Right ventricle myocardium superior (tissue), 1 donor: ENCODE measurements at regions not wholly inside any gene's neighbourhood (a gene's known extent, or its start where the extent isn't known, plus 50 kb on each side); places are given as distances from the start of the nearest gene placed in this dataset.

Experiments used
- ATAC-seq: fragments of 200-7000 bp; cut with Tn5 transposase; one replicate; pipeline ENCODE4 v1.9.1; 2020; ENCODE audit warnings: mild to moderate bottlenecking; ENCODE audit not compliant: poor library complexity
- DNase-seq: peaks from one replicate; pipeline ENCODE4 v3.0.0-alpha.2; 2020
- intact Hi-C: fragments of 100-400 bp; cut with DNase I; formaldehyde crosslinking; loops from one replicate; pipeline ENCODE4 v1.11.2; 2022
- donor health status: DM: no; HTN: yes; CAD: no; lungs with severe emphysema.

GRCh38 chr6:62519574-62519973, 233.5 kb upstream of the KHDRBS2 start:
- intact Hi-C loops, result no loop called here
- no peak for ATAC-seq
- no peak for DNase-seq

- intact Hi-C loops, result no loop called here
- ATAC-seq (no peak), DNase-seq (no peak)
Observed at GRCh38 chr6:62516291-62517141, 230.5 kb upstream of the KHDRBS2 start.

- no peak for ATAC-seq
- intact Hi-C loops, result no loop called here
- no peak for DNase-seq
Observed at GRCh38 chr6:62492192-62492822, 206.3 kb upstream of the KHDRBS2 start.

- intact Hi-C loops, result no loop called here
- no peak for DNase-seq
- ATAC-seq, result no peak
Observed at GRCh38 chr6:62480544-62480943, 194.5 kb upstream of the KHDRBS2 start.

- DNase-seq (no peak), ATAC-seq (no peak)
- intact Hi-C loops, result no loop called here
Observed at GRCh38 chr6:62479697-62480220, 193.7 kb upstream of the KHDRBS2 start.

GRCh38 chr6:62474793-62475192, 188.8 kb upstream of the KHDRBS2 start:
- ATAC-seq (no peak), DNase-seq (no peak)
- intact Hi-C loops, result no loop called here

- DNase-seq (no peak), ATAC-seq (no peak)
- intact Hi-C loops, result no loop called here
Observed at GRCh38 chr6:62466607-62467006, 180.6 kb upstream of the KHDRBS2 start.

- intact Hi-C loops, result no loop called here
- DNase-seq (no peak), ATAC-seq (no peak)
Observed at GRCh38 chr6:62465206-62465605, 179.2 kb upstream of the KHDRBS2 start.

- intact Hi-C loops, result no loop called here
- DNase-seq (no peak), ATAC-seq (no peak)
Observed at GRCh38 chr6:62452586-62452985, 166.6 kb upstream of the KHDRBS2 start.

- DNase-seq (no peak), ATAC-seq (no peak)
- intact Hi-C loops, result no loop called here
Observed at GRCh38 chr6:62446647-62447316, 160.8 kb upstream of the KHDRBS2 start.

GRCh38 chr6:62445521-62445920, 159.5 kb upstream of the KHDRBS2 start:
- no peak for DNase-seq
- intact Hi-C loops, result no loop called here
- ATAC-seq, result no peak

GRCh38 chr6:62441182-62441581, 155.2 kb upstream of the KHDRBS2 start:
- ATAC-seq (no peak), DNase-seq (no peak)
- intact Hi-C loops, result no loop called here

- DNase-seq, result no peak
Observed at GRCh38 chr6:62429781-62430180, 143.8 kb upstream of the KHDRBS2 start.

GRCh38 chr6:62400521-62401259, 114.7 kb upstream of the KHDRBS2 start:
- DNase-seq (no peak), ATAC-seq (no peak)
- intact Hi-C loops, result no loop called here

More at GRCh38 chr6:62429781-62430180, 143.8 kb upstream of the KHDRBS2 start:
- intact Hi-C loops, result no loop called here
- no peak for ATAC-seq

GRCh38 chr6:62393608-62394007, 107.6 kb upstream of the KHDRBS2 start:
- intact Hi-C loops, result no loop called here
- ATAC-seq, result no peak
- DNase-seq, result no peak

GRCh38 chr6:62392291-62392690, 106.3 kb upstream of the KHDRBS2 start:
- DNase-seq, result no peak
- intact Hi-C loops, result no loop called here
- no peak for ATAC-seq

- DNase-seq (no peak), ATAC-seq (no peak)
Observed at GRCh38 chr6:62391358-62391757, 105.3 kb upstream of the KHDRBS2 start.

GRCh38 chr6:62390401-62390800, 104.4 kb upstream of the KHDRBS2 start:
- intact Hi-C loops, result no loop called here
- no peak for ATAC-seq
- no peak for DNase-seq

More at GRCh38 chr6:62391358-62391757, 105.3 kb upstream of the KHDRBS2 start:
- intact Hi-C loops, result no loop called here
